ENCODE measurements at regions not wholly inside any gene's neighbourhood (a gene's known extent, or its start where the extent isn't known, plus 50 kb on each side); places are given as distances from the start of the nearest gene placed in this dataset.

- WGBS, 4 donors, result 30 to 37% (median 35%) methylated on average over 4 of the region's 4 CpGs
- intact Hi-C loops (cut with DNase I), result no loop called here
- H3K27ac ChIP-seq, result no peak overlapping the region
Observed at GRCh38 chr5:175275097-175275496, 168.9 kb downstream of the DRD1 start.

GRCh38 chr5:175274171-175274570 lies 169.8 kb downstream of the DRD1 start:
- H3K27ac ChIP-seq, result no peak overlapping the region

More at GRCh38 chr5:175275097-175275496, 168.9 kb downstream of the DRD1 start:
- no peaks in the 10 kb centered on the region for H3K4me1 ChIP-seq (replicated peaks in 1 of 2)
- no peaks in the 10 kb centered on the region for H3K9me3 ChIP-seq (replicated peaks in 1 of 3)
- H3K4me3 ChIP-seq, result no peak overlapping the region
- TF ChIP-seq POLR2A (IDR thresholded peaks at IDR 0.05) (no peak), CTCF (IDR thresholded peaks at IDR 0.05) (no peak)
- peaks cover 6% of the 10 kb centered on the region for H3K27me3 ChIP-seq
- no peak for DNase-seq
- no peaks in the 10 kb centered on the region for H3K36me3 ChIP-seq (replicated peaks in 1 of 2)

GRCh38 chr5:175264406-175264805 lies 179.6 kb downstream of the DRD1 start:
- WGBS, 4 donors, result 40 to 61% (median 47%) methylated on average over 2 of the region's 2 CpGs
- H3K36me3 ChIP-seq (replicated peaks in 1 of 2), result no peaks in the 10 kb centered on the region

More at GRCh38 chr5:175274171-175274570, 169.8 kb downstream of the DRD1 start:
- no peak overlapping the region for H3K4me3 ChIP-seq
- TF ChIP-seq CTCF (IDR thresholded peaks at IDR 0.05) (no peak), POLR2A (IDR thresholded peaks at IDR 0.05) (no peak)
- H3K4me1 ChIP-seq (replicated peaks in 1 of 2), result no peaks in the 10 kb centered on the region
- no peak for DNase-seq
- no peaks in the 10 kb centered on the region for H3K9me3 ChIP-seq (replicated peaks in 1 of 3)
- intact Hi-C loops (cut with DNase I), result no loop called here
- no peaks in the 10 kb centered on the region for H3K36me3 ChIP-seq (replicated peaks in 1 of 2)
- H3K27me3 ChIP-seq, result peaks cover 6% of the 10 kb centered on the region

GRCh38 chr5:175263776-175264175 lies 180.2 kb downstream of the DRD1 start:
- no peaks in the 10 kb centered on the region for H3K27me3 ChIP-seq
- intact Hi-C loops (cut with DNase I), result no loop called here
- 82 to 89% (median 87%) methylated on average over 3 of the region's 3 CpGs for WGBS, 4 donors

More at GRCh38 chr5:175264406-175264805, 179.6 kb downstream of the DRD1 start:
- H3K9me3 ChIP-seq (replicated peaks in 1 of 3), result no peaks in the 10 kb centered on the region
- H3K4me1 ChIP-seq (replicated peaks in 1 of 2), result no peaks in the 10 kb centered on the region
- no peaks in the 10 kb centered on the region for H3K27me3 ChIP-seq
- no peak for TF ChIP-seq CTCF (IDR thresholded peaks at IDR 0.05)
- no peak for TF ChIP-seq POLR2A (IDR thresholded peaks at IDR 0.05)
- no peak for DNase-seq
- H3K4me3 ChIP-seq, result no peak overlapping the region
- intact Hi-C loops (cut with DNase I), result no loop called here
- no peak overlapping the region for H3K27ac ChIP-seq

More at GRCh38 chr5:175263776-175264175, 180.2 kb downstream of the DRD1 start:
- DNase-seq, result no peak
- TF ChIP-seq CTCF (IDR thresholded peaks at IDR 0.05) (no peak), POLR2A (IDR thresholded peaks at IDR 0.05) (no peak)
- Histone ChIP-seq H3K9me3 (replicated peaks in 1 of 3) (no peaks in the 10 kb centered on the region), H3K36me3 (replicated peaks in 1 of 2) (no peaks in the 10 kb centered on the region), H3K4me1 (replicated peaks in 1 of 2) (no peaks in the 10 kb centered on the region), H3K4me3 (no peak overlapping the region), H3K27ac (no peak overlapping the region)
